Spleen (tissue), 11 donors: ENCODE measurements at regions not wholly inside any gene's neighbourhood (a gene's known extent, or its start where the extent isn't known, plus 50 kb on each side); places are given as distances from the start of the nearest gene placed in this dataset.

Experiments used
- DNase-seq: peaks from one replicate; pipeline ENCODE4 v3.0.0-alpha.2; 2020
- H3K27ac ChIP-seq, 8 donors: fragments of 200-600 bp; sonication (generic) in 7 of 8; 1 replicate in 4 of 8; 2 replicates in 4 of 8; pipeline versions ENCODE4 v1.5.0 to v1.8.0; 2016 to 2021; ENCODE audit warnings: inconsistent platforms in 4 of 8, mild to moderate bottlenecking in 4 of 8, moderate library complexity in 1 of 8
- H3K27me3 ChIP-seq, 7 donors: fragments of 200-600 bp; sonication (generic) in 6 of 7; replicated peaks in 1 of 7; 1 replicate in 4 of 7; 2 replicates in 3 of 7; pipeline versions ENCODE4 v1.5.0 to v1.8.0; 2016 to 2021; ENCODE audit warnings: inconsistent platforms in 3 of 7, mild to moderate bottlenecking in 1 of 7
- H3K36me3 ChIP-seq, 6 donors: fragments of 200-600 bp; sonication (generic) in 5 of 6; 1 replicate in 4 of 6; 2 replicates in 2 of 6; pipeline versions ENCODE4 v1.5.0 to v1.8.0; 2016 to 2021; ENCODE audit warnings: inconsistent platforms in 2 of 6
- H3K4me1 ChIP-seq, 6 donors: fragments of 200-600 bp; sonication (generic) in 5 of 6; 1 replicate in 3 of 6; 2 replicates in 3 of 6; pipeline versions ENCODE4 v1.5.0 to v1.8.0; 2016 to 2021; ENCODE audit warnings: inconsistent platforms in 3 of 6
- H3K4me3 ChIP-seq, 8 donors: fragments of 200-600 bp; sonication (generic) in 7 of 8; 1 replicate in 4 of 8; 2 replicates in 4 of 8; pipeline versions ENCODE4 v1.5.0 to v1.8.0; 2016 to 2021; ENCODE audit warnings: inconsistent platforms in 4 of 8, mild to moderate bottlenecking in 4 of 8, moderate library complexity in 2 of 8
- H3K9me3 ChIP-seq, 8 donors: fragments of 200-600 bp; sonication (generic) in 7 of 8; 1 replicate in 4 of 8; 2 replicates in 4 of 8; pipeline versions ENCODE4 v1.5.0 to v1.8.0; 2016 to 2021; ENCODE audit warnings: inconsistent platforms in 4 of 8
- CTCF ChIP-seq, 11 experiments: fragments of 200-600 bp in 7 of 11; fragments of 450-650 bp in 4 of 11; sonication (generic) in 4 of 11; IDR thresholded peaks in 8 of 11; conservative IDR thresholded peaks in 3 of 11; 1 replicate in 7 of 11; 2 replicates in 4 of 11; pipeline versions ENCODE4 v1.4.0 to v1.8.0; 2016 to 2021; ENCODE audit warnings: antibody characterized with exemption in 11 of 11, inconsistent platforms in 4 of 11, mild to moderate bottlenecking in 1 of 11
- POLR2A ChIP-seq, 3 donors: fragments of 450-650 bp; IDR thresholded peaks; one replicate each; pipeline ENCODE4 v1.5.1; 2017; ENCODE audit warnings: antibody characterized with exemption in 3 of 3, mild to moderate bottlenecking in 1 of 3
- POLR2AphosphoS5 ChIP-seq, 3 donors: sonication (generic); formaldehyde crosslinking; IDR thresholded peaks; one replicate each; pipeline ENCODE4 v1.5.1; 2017; ENCODE audit warnings: antibody characterized with exemption in 3 of 3
- WGBS, 5 donors: extraction: QIAGEN DNeasy Blood & Tissue Kit in 3 of 5; methylation state at CpG; one replicate each; pipeline versions ENCODE4 v1.1.5 to v1.1.7; 2013 to 2018; 5-methylcytosine and 5-hydroxymethylcytosine counted together
- intact Hi-C: fragments of 100-400 bp; cut with DNase I; formaldehyde crosslinking; loops from one replicate; pipeline ENCODE4 v1.15.0; 2023; ENCODE audit warnings: low total_unique reads
- donor health status: healthy with polysubstance abuse.
- donor health status: DM: no; HTN: no; CAD: no; lungs with moderate emphysema.
- donor health status: DM: no; HTN: no; CAD: no.
- donor health status: Bipolar disorder and iron deficiency.
- donor health status: healthy.
- donor health status: DM: no; HTN: no; CAD: no.
- donor health status: DM: yes; HTN: yes; CAD: no.

- no peak overlapping the region for H3K27ac ChIP-seq
- peaks cover 0 to 52% (median 10%) of the 10 kb centered on the region in 6 donors for H3K36me3 ChIP-seq
- 82 to 95% (median 90%) methylated on average over 1 of the region's 1 CpG for WGBS, 5 donors
- H3K4me3 ChIP-seq: no peak overlapping the region
- no peak for TF ChIP-seq POLR2A (IDR thresholded peaks at IDR 0.05)
- no peak for TF ChIP-seq CTCF (IDR thresholded peaks at IDR 0.05 in 8 of 11, conservative IDR thresholded peaks at IDR 0.05 in 3 of 11)
- no peak for TF ChIP-seq POLR2AphosphoS5 (IDR thresholded peaks at IDR 0.05)
- intact Hi-C loops: no loop called here
- no peaks in the 10 kb centered on the region for H3K9me3 ChIP-seq
- DNase-seq: no peak
- no peaks in the 10 kb centered on the region for H3K27me3 ChIP-seq
- no peaks in the 10 kb centered on the region for H3K4me1 ChIP-seq
Measured at GRCh38 chr7:66537876-66538275, 90.8 kb upstream of the KCTD7 start.

DNA sequence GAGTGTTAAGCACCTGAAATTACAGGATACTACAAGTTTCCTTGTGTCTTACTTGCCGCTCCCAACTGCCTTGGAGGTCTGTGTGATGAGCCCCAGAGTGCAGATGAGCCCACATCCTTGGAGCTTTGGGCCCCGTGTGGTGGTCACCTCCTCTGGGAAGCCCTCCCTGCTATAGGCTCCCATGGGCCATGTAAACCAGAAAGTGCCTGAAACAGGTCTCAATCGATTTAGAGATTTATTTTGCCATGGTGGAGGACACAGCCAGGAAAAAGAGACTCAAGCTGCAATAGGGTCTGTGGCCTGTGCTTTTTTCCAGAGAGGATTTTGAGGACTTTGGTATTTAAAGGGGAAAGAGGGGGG lies 89.4 kb upstream of the KCTD7 start:
- intact Hi-C loops: no loop called here
- H3K4me1 ChIP-seq: no peaks in the 10 kb centered on the region
- H3K27me3 ChIP-seq: no peaks in the 10 kb centered on the region
- no peak for DNase-seq
- WGBS, 5 donors: 60 to 96% (median 91%) methylated on average over 1 to 3 of the region's 3 CpGs
- peaks cover 0 to 65% (median 15%) of the 10 kb centered on the region in 6 donors for H3K36me3 ChIP-seq
- H3K27ac ChIP-seq: no peak overlapping the region
- no peak for TF ChIP-seq POLR2AphosphoS5 (IDR thresholded peaks at IDR 0.05)
- TF ChIP-seq POLR2A (IDR thresholded peaks at IDR 0.05): no peak
- TF ChIP-seq CTCF (IDR thresholded peaks at IDR 0.05 in 8 of 11, conservative IDR thresholded peaks at IDR 0.05 in 3 of 11): no peak
- H3K4me3 ChIP-seq: no peak overlapping the region
- H3K9me3 ChIP-seq: no peaks in the 10 kb centered on the region

- intact Hi-C loops: no loop called here
- Histone ChIP-seq H3K4me3 (no peak overlapping the region), H3K27me3 (no peaks in the 10 kb centered on the region), H3K36me3 (peaks cover 0 to 72% (median 22%) of the 10 kb centered on the region in 6 donors), H3K4me1 (no peaks in the 10 kb centered on the region), H3K9me3 (no peaks in the 10 kb centered on the region), H3K27ac (no peak overlapping the region)
- no peak for TF ChIP-seq POLR2A (IDR thresholded peaks at IDR 0.05)
- no peak for TF ChIP-seq CTCF (IDR thresholded peaks at IDR 0.05 in 8 of 11, conservative IDR thresholded peaks at IDR 0.05 in 3 of 11)
- TF ChIP-seq POLR2AphosphoS5 (IDR thresholded peaks at IDR 0.05): no peak
- WGBS, 5 donors: 87 to 94% (median 90%) methylated on average over 8 of the region's 8 CpGs
- no peak for DNase-seq
Measured at GRCh38 chr7:66539902-66540375, 88.7 kb upstream of the KCTD7 start.

DNA sequence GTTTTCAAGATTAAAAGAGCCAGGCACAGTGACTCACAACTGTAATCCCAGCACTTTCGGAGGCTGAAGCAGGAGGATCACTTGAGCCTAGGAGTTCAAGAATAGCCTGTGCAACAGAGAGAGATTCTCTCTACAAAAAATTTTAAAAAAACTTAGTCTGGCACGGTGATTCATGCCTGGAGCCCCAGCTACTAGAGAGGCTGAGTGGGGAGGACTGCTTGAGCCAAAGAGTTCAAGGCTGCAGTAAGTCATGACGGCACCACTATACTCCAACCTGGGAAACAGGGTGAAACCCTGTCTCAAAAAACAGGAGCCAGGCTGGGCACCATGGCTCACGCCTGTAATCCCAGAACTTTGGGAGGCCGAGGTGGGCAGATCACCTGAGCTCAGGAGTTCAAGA lies 86.6 kb upstream of the KCTD7 start:
- H3K4me3 ChIP-seq: no peak overlapping the region
- H3K4me1 ChIP-seq: no peaks in the 10 kb centered on the region
- intact Hi-C loops: no loop called here
- WGBS, 5 donors: 87 to 92% (median 91%) methylated on average over 5 of the region's 5 CpGs
- DNase-seq: no peak
- TF ChIP-seq POLR2AphosphoS5 (IDR thresholded peaks at IDR 0.05) (no peak), POLR2A (IDR thresholded peaks at IDR 0.05) (no peak), CTCF (IDR thresholded peaks at IDR 0.05 in 8 of 11, conservative IDR thresholded peaks at IDR 0.05 in 3 of 11) (no peak)
- no peaks in the 10 kb centered on the region for H3K27me3 ChIP-seq
- no peaks in the 10 kb centered on the region for H3K9me3 ChIP-seq
- H3K36me3 ChIP-seq: peaks cover 0 to 87% (median 31%) of the 10 kb centered on the region in 6 donors
- no peak overlapping the region for H3K27ac ChIP-seq
